ENCODE measurements at regions not wholly inside any gene's neighbourhood (a gene's known extent, or its start where the extent isn't known, plus 50 kb on each side); places are given as distances from the start of the nearest gene placed in this dataset.

DNA sequence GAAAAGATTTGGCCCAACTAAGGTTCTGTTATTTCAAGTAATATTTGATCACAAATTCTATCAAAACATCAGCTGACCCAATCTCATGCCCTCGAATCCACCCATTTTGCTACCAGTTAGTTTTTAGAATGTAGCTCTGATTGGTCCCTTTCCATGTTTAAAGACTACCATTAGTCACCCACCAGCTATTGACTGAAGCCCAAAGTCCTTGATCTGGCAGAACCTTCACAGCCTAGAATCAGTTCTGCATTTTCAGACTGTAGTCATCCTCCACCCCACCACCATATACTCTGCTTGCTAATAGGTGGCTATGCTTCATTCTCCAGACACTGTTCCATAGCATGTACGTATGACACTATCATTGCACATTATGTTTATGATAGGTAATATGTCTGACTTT lies 182.2 kb upstream of the TARS1 start:
- H3K27ac ChIP-seq, result no peak overlapping the region
- H3K36me3 ChIP-seq, result no peaks in the 10 kb centered on the region
- no peak for DNase-seq (ENCODE audit: low spot score in 2 of 2)
- intact Hi-C loops (cut with DNase I), result no loop called here
- H3K4me1 ChIP-seq, result no peaks in the 10 kb centered on the region
- H3K27me3 ChIP-seq, result no peaks in the 10 kb centered on the region
- H3K4me3 ChIP-seq, result no peak overlapping the region
- TF ChIP-seq, protein P1, sequence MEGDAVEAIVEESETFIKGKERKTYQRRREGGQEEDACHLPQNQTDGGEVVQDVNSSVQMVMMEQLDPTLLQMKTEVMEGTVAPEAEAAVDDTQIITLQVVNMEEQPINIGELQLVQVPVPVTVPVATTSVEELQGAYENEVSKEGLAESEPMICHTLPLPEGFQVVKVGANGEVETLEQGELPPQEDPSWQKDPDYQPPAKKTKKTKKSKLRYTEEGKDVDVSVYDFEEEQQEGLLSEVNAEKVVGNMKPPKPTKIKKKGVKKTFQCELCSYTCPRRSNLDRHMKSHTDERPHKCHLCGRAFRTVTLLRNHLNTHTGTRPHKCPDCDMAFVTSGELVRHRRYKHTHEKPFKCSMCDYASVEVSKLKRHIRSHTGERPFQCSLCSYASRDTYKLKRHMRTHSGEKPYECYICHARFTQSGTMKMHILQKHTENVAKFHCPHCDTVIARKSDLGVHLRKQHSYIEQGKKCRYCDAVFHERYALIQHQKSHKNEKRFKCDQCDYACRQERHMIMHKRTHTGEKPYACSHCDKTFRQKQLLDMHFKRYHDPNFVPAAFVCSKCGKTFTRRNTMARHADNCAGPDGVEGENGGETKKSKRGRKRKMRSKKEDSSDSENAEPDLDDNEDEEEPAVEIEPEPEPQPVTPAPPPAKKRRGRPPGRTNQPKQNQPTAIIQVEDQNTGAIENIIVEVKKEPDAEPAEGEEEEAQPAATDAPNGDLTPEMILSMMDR (IDR thresholded peaks at IDR 0.05), result no peak
- H3K9me3 ChIP-seq, result no peaks in the 10 kb centered on the region

DNA sequence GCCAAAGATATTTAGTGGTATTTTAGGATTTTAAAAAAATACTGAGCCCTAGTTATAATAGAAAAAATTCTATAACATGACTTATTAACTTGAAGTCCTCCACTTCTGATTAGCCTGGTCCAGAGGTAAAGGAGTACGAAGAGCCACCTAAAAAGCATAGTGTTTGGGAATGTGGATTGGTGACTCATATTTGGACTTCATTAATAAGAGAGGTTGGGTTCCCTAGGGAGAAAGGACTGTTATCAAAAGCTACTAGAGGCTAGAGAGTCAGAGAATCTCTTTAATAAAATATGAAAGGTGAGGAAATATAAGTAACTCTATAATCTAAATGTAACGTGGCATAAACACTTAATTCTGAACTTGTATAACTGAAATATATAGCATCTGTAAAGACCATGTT lies 180.7 kb upstream of the TARS1 start:
- no peak for DNase-seq (ENCODE audit: low spot score in 2 of 2)
- Histone ChIP-seq H3K4me1 (no peaks in the 10 kb centered on the region), H3K27ac (no peak overlapping the region), H3K4me3 (no peak overlapping the region), H3K27me3 (no peaks in the 10 kb centered on the region), H3K36me3 (no peaks in the 10 kb centered on the region), H3K9me3 (peaks cover 0 to 9% of the 10 kb centered on the region in 2 donors)
- TF ChIP-seq, protein P1 (IDR thresholded peaks at IDR 0.05), result no peak
- intact Hi-C loops (cut with DNase I), result no loop called here

DNA sequence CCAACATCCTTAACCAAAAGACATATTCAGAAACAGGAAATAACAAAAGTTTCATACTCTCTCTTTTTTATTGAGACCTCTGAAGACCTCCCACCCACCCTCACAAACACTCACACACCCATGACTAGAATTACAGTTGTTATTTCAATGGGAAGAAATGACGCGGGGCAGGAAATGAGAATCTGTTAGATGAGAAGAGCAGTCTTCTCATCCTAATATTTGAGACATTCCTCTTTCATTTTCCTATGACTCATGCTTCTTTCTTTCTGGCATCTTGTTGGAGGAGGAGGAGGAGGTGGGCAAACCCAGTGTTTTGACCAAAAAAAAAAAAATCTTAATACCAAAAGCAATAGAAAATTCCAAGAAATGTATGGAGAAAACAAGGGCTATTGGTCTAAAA lies 179.5 kb upstream of the TARS1 start:
- no peaks in the 10 kb centered on the region for H3K36me3 ChIP-seq
- H3K27me3 ChIP-seq, result no peaks in the 10 kb centered on the region
- TF ChIP-seq, protein P1 (IDR thresholded peaks at IDR 0.05), result no peak
- DNase-seq (ENCODE audit: low spot score in 2 of 2), result no peak
- no peak overlapping the region for H3K4me3 ChIP-seq
- intact Hi-C loops (cut with DNase I), result no loop called here
- no peak overlapping the region for H3K27ac ChIP-seq
- H3K4me1 ChIP-seq, result no peaks in the 10 kb centered on the region
- peaks cover 0 to 9% of the 10 kb centered on the region in 2 donors for H3K9me3 ChIP-seq

DNA sequence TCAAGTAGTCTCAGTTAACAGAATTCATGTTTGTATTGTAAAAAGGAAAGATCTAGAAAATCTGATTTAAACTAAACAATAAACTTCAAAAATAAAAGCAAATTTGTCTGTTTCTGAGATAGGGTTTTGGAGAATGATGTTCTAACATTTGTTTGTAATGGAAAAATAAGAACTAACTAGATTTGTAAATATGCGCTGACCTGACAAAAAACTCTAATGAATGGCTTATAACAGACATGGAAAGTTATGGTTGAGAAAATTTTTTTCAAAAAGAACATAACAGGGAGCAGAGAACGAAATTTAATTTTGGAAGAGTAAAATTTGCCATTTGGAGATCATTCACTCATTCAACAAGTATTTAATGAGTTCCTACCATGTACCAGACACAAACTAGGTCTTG lies 179.0 kb upstream of the TARS1 start:
- Histone ChIP-seq H3K4me3 (no peak overlapping the region), H3K27ac (no peak overlapping the region), H3K9me3 (peaks cover 0 to 9% of the 10 kb centered on the region in 2 donors), H3K27me3 (no peaks in the 10 kb centered on the region), H3K36me3 (no peaks in the 10 kb centered on the region), H3K4me1 (no peaks in the 10 kb centered on the region)
- intact Hi-C loops (cut with DNase I), result no loop called here
- TF ChIP-seq, protein P1 (IDR thresholded peaks at IDR 0.05), result no peak
- no peak for DNase-seq (ENCODE audit: low spot score in 2 of 2)

DNA sequence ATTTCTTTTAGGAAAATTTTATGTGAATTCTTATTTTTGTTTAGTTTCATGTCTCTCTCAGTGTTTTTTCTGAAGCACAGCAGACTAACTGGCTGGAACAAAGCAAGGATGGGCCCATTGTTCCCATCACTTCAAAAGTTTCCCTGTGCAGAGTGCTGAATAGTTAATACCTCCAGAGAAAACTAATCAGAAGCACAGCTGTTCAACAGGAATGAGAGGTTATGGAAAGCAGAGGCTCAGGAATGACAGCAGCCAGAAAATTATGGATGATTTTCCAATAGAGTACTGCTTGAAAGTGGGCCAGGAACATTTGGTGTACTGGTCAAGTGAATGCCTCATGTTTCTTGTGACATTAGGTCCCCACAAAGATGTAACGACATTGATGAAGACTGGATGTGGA lies 173.0 kb upstream of the TARS1 start:
- Histone ChIP-seq H3K27ac (no peak overlapping the region), H3K4me3 (no peak overlapping the region), H3K9me3 (peaks cover 0 to 9% of the 10 kb centered on the region in 2 donors), H3K36me3 (no peaks in the 10 kb centered on the region), H3K27me3 (no peaks in the 10 kb centered on the region), H3K4me1 (peaks cover 0 to 5% of the 10 kb centered on the region in 2 donors)
- TF ChIP-seq, protein P1 (IDR thresholded peaks at IDR 0.05), result no peak
- intact Hi-C loops (cut with DNase I), result no loop called here
- no peak for DNase-seq (ENCODE audit: low spot score in 2 of 2)

DNA sequence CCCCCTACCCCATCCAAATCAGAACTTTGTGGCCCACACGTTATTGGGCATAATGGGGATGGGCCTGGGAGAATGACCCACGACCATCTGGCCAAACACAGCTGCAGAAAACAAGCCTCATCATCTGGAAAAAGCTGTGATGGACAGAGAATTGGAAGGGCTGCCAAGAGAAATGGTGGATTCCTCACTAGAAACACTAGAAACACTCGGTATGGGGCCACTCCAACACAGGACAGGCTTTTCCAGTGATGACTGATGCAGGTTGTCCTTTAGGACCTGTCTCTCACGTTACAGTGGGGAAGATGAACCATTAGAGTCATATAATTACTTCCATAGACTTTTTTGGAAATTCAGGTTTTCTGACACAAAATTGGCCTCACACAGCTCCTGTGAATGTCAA lies 172.4 kb upstream of the TARS1 start:
- no peaks in the 10 kb centered on the region for H3K27me3 ChIP-seq
- peaks cover 0 to 9% of the 10 kb centered on the region in 2 donors for H3K9me3 ChIP-seq
- H3K4me3 ChIP-seq, result no peak overlapping the region
- H3K27ac ChIP-seq, result no peak overlapping the region
- peaks cover 0 to 5% of the 10 kb centered on the region in 2 donors for H3K4me1 ChIP-seq
- no peak for DNase-seq (ENCODE audit: low spot score in 2 of 2)
- intact Hi-C loops (cut with DNase I), result no loop called here
- no peaks in the 10 kb centered on the region for H3K36me3 ChIP-seq
- TF ChIP-seq, protein P1 (IDR thresholded peaks at IDR 0.05), result no peak

Data from ascending aorta (tissue), 2 donors.